ENCODE measurements at regions not wholly inside any gene's neighbourhood (a gene's known extent, or its start where the extent isn't known, plus 50 kb on each side); places are given as distances from the start of the nearest gene placed in this dataset.

DNA sequence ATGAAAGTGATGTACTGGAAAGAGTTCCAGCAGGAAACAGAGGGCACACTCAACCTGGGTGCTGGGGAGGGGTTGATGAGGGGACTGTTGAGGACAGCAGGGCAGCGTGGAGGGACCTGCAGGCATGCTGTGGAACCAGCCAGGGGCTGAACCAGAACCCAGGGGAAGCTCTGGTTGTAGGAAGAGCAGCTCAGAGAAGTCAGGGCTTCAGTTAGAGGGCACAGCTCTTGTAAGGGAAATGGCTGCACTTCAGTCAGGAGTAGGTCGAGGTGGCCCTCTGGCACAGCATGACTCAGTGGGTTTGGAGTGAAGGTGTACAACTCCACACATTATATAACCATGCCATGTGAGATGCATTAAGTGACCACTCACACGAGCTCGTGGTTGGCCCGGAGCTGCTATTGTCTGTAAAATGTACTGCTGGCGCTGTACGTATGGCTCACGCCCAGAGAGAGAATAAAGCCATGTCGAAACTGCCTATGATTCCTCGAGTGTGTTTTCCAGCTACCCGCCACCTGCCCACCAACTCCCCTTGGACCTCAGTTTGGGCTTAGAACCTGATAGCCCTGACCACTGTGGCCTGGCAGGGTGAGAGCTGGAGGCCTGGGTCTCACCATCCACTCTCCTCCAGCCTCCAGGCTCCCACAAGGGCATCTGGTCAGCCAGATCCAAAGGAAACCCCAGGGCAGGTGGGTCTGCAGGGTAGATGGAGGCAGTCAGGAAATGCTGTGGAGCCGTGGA is 136.5 kb upstream of the HS6ST1 start:
- Histone ChIP-seq H3K27ac (ENCODE audit: control insufficient read depth, insufficient read depth, low read length) (no peak overlapping the region), H3K4me2 (ENCODE audit: control insufficient read depth, extremely low read depth, insufficient read depth, low read depth, low read length) (no peak overlapping the region), H2AFZ (ENCODE audit: control insufficient read depth, low read length) (no peak overlapping the region), H4K20me1 (ENCODE audit: control insufficient read depth, extremely low read depth, insufficient read depth, low read length) (no peaks in the 10 kb centered on the region), H3K79me2 (ENCODE audit: control insufficient read depth, insufficient read depth, low read length) (no peaks in the 10 kb centered on the region), H3K4me1 (ENCODE audit: control insufficient read depth, extremely low read depth, insufficient read depth, low read length) (no peaks in the 10 kb centered on the region), H3K27me3 (ENCODE audit: control insufficient read depth, extremely low read depth, insufficient read depth, low read length) (peaks cover 7% of the 10 kb centered on the region), H3K9me3 (ENCODE audit: control insufficient read depth, low read depth, low read length) (no peaks in the 10 kb centered on the region), H3K36me3 (ENCODE audit: control insufficient read depth in 2 of 2, extremely low read depth in 1 of 2, insufficient read depth in 2 of 2, low read length in 2 of 2) (no peaks in the 10 kb centered on the region), H3K9me1 (ENCODE audit: control insufficient read depth, extremely low read depth, insufficient read depth, low read length) (no peaks in the 10 kb centered on the region), H3K9ac (ENCODE audit: control insufficient read depth, extremely low read depth, insufficient read depth, low read length) (no peak overlapping the region), H3K4me3 (ENCODE audit: control insufficient read depth in 2 of 3, extremely low read depth in 1 of 3, insufficient read depth in 2 of 3, low read depth in 1 of 3, low read length in 3 of 3) (no peak overlapping the region)
- DNase-seq (ENCODE audit: low read depth, low spot score): no peak
- dilution Hi-C loops (cut with MboI; ENCODE audit: extremely low pct_ligation_motif_present, low sequenced_read_pairs): no loop called here
- TF ChIP-seq EZH2 (IDR thresholded peaks at IDR 0.05; ENCODE audit: low read length): no peak
- TF ChIP-seq, protein P1, sequence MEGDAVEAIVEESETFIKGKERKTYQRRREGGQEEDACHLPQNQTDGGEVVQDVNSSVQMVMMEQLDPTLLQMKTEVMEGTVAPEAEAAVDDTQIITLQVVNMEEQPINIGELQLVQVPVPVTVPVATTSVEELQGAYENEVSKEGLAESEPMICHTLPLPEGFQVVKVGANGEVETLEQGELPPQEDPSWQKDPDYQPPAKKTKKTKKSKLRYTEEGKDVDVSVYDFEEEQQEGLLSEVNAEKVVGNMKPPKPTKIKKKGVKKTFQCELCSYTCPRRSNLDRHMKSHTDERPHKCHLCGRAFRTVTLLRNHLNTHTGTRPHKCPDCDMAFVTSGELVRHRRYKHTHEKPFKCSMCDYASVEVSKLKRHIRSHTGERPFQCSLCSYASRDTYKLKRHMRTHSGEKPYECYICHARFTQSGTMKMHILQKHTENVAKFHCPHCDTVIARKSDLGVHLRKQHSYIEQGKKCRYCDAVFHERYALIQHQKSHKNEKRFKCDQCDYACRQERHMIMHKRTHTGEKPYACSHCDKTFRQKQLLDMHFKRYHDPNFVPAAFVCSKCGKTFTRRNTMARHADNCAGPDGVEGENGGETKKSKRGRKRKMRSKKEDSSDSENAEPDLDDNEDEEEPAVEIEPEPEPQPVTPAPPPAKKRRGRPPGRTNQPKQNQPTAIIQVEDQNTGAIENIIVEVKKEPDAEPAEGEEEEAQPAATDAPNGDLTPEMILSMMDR (optimal IDR thresholded peaks at IDR 0.05 in 1 of 3, IDR thresholded peaks at IDR 0.05 in 1 of 3, conservative IDR thresholded peaks at IDR 0.05 in 1 of 3; ENCODE audit: extremely low read depth in 1 of 3, insufficient read depth in 2 of 3, low read length in 3 of 3): no peak
- no peak for FAIRE-seq

DNA sequence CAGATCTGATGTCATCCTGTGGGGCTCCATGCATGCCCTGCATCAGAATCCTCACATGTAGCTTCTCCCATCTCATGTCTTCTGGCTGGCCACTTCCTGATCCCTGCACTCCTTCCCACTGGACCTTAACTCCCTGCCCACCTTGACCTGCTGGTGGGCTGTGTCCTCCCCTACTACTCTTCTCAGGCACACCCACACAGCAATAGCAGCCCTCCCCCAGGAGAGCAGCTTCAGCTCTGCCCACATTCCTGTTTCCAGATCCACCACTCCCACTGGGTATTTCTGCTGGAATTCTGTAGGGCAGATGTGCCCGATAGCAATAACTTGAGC is 137.0 kb upstream of the HS6ST1 start:
- H3K9me3 ChIP-seq (ENCODE audit: control insufficient read depth, low read depth, low read length): no peaks in the 10 kb centered on the region
- TF ChIP-seq, protein P1 (optimal IDR thresholded peaks at IDR 0.05 in 1 of 3, IDR thresholded peaks at IDR 0.05 in 1 of 3, conservative IDR thresholded peaks at IDR 0.05 in 1 of 3; ENCODE audit: extremely low read depth in 1 of 3, insufficient read depth in 2 of 3, low read length in 3 of 3): no peak
- no peak for TF ChIP-seq EZH2 (IDR thresholded peaks at IDR 0.05; ENCODE audit: low read length)

More for the DNA sequence above, 137.0 kb upstream of the HS6ST1 start:
- Histone ChIP-seq H3K27me3 (ENCODE audit: control insufficient read depth, extremely low read depth, insufficient read depth, low read length) (peaks cover 7% of the 10 kb centered on the region), H3K4me1 (ENCODE audit: control insufficient read depth, extremely low read depth, insufficient read depth, low read length) (no peaks in the 10 kb centered on the region), H2AFZ (ENCODE audit: control insufficient read depth, low read length) (no peak overlapping the region), H3K36me3 (ENCODE audit: control insufficient read depth in 2 of 2, extremely low read depth in 1 of 2, insufficient read depth in 2 of 2, low read length in 2 of 2) (no peaks in the 10 kb centered on the region), H3K4me2 (ENCODE audit: control insufficient read depth, extremely low read depth, insufficient read depth, low read depth, low read length) (no peak overlapping the region), H3K9ac (ENCODE audit: control insufficient read depth, extremely low read depth, insufficient read depth, low read length) (no peak overlapping the region), H3K79me2 (ENCODE audit: control insufficient read depth, insufficient read depth, low read length) (no peaks in the 10 kb centered on the region), H3K27ac (ENCODE audit: control insufficient read depth, insufficient read depth, low read length) (no peak overlapping the region), H3K9me1 (ENCODE audit: control insufficient read depth, extremely low read depth, insufficient read depth, low read length) (no peaks in the 10 kb centered on the region), H3K4me3 (ENCODE audit: control insufficient read depth in 2 of 3, extremely low read depth in 1 of 3, insufficient read depth in 2 of 3, low read depth in 1 of 3, low read length in 3 of 3) (no peak overlapping the region), H4K20me1 (ENCODE audit: control insufficient read depth, extremely low read depth, insufficient read depth, low read length) (no peaks in the 10 kb centered on the region)
- FAIRE-seq (no peak), DNase-seq (ENCODE audit: low read depth, low spot score) (no peak)
- dilution Hi-C loops (cut with MboI; ENCODE audit: extremely low pct_ligation_motif_present, low sequenced_read_pairs): no loop called here
